ENCODE measurements at regions not wholly inside any gene's neighbourhood (a gene's known extent, or its start where the extent isn't known, plus 50 kb on each side); places are given as distances from the start of the nearest gene placed in this dataset.
"Not testable (repeated sequence)": the region's sequence is repeated elsewhere in the genome, so short reads cannot be mapped to it uniquely, and the experiment has no call there.

DNA sequence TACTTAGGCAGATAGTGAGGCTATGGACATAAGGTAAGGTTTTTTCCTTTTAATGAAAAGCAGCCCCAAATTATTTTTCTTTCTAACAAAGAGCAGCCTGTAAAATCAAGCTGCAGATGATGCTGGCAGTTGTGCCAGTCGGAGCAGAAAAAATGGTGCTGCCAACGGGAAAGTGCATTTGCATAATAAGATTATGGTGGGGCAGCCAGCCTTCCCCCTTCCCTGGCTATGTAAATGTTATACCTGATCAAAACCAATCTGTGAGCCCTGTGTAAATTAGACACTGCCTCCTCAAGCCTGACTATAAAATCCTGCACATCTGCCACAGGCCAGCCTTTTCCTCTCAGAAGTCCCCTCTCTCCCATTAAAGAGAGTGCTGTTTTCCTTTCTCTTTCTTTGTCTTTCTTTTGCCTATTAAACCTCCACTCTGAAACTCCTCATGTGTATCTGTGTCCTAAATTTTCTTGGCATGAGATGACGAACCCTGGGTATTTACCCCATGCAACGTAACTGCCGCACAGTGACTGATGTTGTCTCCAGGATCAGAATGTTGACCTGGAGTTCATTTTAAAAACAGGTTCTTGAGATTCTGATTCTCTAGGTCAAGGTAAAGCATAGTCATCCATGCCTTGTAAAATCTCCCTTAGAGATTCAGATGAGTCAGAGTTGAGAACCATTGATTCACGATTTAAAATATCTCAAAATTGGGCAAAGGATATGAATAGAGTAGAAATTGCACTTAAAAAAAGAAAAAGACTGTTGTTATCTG lies 167.3 kb upstream of the C1GALT1 start:
- DNase-seq (no peak), ATAC-seq (no peak)
- intact Hi-C loops (cut with micrococcal nuclease): no loop called here

DNA sequence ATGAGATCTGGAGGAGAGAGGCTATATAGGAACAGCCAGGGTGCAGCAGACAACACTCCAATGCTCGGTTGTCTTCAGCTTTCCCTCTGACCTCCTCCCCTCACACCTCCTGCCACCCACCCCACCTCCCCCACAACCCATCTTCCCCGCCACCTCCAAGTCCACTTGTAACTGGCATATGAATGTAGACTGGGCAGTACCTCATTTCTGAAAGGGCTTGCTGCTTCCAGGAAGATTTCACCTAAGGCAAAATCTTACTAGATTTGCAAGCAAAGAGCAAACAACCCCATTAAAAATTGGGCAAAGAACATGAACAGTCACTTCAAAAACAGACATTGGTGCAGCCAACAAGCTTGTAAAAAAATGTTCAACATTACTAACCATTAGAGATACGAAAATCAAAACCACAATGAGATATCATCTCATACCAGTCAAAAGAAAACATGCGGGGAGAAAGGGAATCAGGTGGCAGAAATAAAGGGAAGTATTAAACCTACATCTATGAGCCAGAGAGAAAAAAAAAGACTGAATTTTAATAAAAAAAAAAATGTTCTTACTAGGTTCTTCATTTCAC lies 164.6 kb upstream of the C1GALT1 start:
- DNase-seq (no peak), ATAC-seq (no peak)
- intact Hi-C loops (cut with micrococcal nuclease): no loop called here

DNA sequence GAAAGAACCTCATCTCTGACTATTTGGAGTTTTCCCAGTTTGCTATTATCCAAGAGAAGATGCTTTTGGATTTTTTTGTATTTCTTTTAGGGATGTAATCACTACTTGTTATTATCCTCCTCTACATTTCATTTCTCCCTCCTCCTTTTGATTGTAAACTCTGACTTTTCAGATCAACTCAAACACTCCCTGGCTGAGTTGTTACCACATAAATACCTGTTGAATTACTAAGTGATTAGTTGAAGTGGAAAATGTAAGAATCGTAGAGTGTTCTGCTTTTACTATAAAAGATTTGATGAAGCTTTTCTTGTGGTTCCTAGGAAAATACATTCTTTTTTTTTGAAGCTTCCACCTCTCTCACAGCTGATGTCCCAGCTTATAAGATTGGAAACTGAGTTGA lies 164.1 kb upstream of the C1GALT1 start:
- ATAC-seq (no peak), DNase-seq (no peak)
- intact Hi-C loops (cut with micrococcal nuclease): no loop called here

DNA sequence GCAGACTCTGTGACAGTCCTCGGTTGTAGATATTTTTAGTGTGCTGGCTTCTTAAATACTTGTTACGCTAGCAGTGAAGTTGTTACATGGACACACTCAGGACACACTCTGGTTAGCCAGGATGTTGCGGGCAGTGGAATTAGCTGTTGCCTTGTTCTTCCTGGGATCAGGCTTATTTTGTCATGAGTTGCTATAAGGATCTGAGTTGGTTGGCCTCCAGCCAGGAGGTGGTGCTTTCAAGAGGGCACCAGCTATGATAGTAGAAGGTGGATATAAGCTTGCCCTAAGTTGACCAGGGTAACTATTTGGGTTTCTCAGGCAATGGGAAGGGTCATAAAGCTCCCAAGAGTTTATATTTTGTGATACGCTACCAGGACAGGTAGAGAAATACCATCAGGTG lies 150.1 kb upstream of the C1GALT1 start:
- DNase-seq (no peak), ATAC-seq (no peak)
- intact Hi-C loops (cut with micrococcal nuclease): no loop called here

DNA sequence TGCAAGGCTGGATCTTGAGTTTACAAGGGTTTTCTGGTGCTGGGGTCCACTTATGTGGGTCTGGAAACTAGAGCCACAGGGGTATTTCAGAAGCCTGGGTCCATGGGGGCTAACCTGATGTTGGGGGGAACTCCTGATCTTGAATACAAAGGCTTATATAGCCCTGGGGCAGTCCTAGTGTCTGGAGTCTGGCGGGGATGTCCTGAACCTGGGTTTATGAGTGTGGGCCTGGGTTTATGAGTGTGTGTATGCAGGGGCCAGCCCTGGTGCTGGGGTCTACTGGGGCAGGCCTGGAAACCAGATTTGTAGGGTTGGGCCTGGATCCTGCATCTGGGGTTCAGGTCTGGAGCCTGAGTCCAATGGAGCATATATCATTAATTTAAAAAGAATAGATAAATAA lies 146.5 kb upstream of the C1GALT1 start:
- intact Hi-C loops (cut with micrococcal nuclease): no loop called here
- DNase-seq (no peak), ATAC-seq (no peak)

DNA sequence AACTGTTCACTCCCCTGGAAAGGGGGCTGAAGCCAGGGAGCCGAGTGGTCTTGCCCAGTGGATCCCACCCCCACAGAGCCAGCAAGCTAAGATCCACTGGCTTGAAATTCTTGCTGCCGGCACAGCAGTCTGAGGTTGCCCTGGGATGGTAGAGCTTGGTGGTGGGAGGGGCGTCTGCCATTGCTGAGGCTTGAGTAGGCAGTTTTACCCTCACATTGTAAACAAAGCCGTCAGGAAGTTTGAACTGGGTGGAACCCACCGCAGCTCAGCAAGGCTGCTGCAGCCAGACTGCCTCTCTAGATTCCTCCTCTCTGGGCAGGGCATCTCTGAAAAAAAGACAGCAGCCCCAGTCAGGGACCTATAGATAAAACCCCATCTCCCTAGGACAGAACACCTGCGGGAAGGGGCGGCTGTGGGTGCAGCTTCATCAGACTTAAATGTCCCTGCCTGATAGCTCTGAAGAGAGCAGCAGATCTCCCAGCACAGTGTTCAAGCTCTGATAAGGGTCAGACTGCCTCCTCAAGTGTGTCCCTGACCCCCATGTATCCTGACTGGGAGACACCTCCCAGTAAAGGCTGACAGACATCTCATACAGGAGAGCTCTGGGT lies 140.0 kb upstream of the C1GALT1 start:
- ATAC-seq; intact Hi-C loops (cut with micrococcal nuclease); DNase-seq: not testable (repeated sequence)

DNA sequence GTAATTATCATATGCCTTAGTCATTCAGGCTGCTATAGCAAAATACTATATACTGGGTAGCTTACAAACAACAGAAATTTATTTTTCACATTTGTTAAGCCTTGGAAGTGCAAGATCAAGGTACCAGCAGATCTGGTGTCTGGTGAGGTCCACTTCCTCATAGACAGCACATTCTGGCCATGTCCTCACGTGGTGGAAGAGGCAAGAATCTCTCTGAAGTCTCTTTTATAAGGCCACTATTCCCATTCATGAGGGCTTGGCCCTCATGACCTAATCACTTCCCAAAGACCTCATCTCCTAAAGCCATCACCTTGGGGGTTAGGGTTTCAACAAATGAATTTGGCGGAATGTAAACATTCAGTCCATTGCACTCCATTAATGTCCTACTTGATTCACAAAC lies 137.5 kb upstream of the C1GALT1 start:
- DNase-seq (no peak), ATAC-seq (no peak)
- intact Hi-C loops (cut with micrococcal nuclease): no loop called here

DNA sequence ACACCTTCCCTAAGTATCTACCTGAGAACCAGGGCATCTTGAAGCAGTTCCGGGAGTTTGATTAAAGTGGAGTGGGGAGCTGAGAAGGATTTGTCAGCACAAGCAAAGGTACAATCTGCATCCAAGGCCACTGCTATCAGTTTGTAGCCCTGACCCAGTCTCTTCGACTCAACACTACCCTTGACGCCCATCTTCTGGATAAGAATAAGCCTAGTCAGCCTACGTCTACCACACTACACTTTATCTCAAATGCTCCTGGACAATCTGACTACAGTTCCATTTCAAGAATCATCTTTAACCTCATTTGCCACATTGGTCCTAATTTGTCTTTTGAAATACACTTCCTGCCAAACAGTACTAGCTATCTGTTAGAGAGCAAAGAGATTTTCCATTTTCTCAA lies 134.1 kb upstream of the C1GALT1 start:
- DNase-seq (no peak), ATAC-seq (no peak)
- intact Hi-C loops (cut with micrococcal nuclease): no loop called here

DNA sequence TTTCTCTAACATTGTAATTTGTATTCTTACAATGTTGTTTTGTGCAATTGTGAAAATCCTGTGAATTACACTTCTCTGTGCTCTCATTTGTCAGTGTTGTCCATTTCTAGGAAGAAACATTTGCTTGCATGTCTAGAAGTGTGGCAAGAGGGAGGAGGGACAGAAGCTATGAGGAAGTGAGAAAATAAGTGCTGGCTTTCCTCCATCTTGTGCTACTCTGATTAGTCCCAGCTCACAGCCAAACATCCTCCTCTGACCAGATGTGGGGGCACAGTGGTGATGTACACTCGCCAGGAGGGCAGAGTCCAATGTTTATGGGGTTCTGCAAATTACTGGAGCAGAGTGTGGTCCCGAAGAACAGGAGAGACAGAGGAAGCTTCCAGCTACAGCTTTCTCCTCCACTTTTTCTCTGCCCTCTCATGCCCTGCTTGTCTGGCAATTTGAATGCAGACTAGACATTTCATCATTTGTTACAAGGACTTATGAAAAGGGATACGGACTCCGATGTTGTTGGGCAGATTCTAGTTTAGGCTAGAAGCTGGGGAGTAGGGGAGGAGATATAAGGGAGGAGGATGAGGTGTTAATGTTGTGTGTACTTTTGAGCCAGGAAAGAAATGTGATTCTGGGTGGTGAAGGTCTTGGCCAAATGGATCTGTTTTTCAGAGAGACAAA lies 131.0 kb upstream of the C1GALT1 start:
- intact Hi-C loops (cut with micrococcal nuclease): no loop called here
- ATAC-seq (peak; percentile 69), DNase-seq (no peak)

DNA sequence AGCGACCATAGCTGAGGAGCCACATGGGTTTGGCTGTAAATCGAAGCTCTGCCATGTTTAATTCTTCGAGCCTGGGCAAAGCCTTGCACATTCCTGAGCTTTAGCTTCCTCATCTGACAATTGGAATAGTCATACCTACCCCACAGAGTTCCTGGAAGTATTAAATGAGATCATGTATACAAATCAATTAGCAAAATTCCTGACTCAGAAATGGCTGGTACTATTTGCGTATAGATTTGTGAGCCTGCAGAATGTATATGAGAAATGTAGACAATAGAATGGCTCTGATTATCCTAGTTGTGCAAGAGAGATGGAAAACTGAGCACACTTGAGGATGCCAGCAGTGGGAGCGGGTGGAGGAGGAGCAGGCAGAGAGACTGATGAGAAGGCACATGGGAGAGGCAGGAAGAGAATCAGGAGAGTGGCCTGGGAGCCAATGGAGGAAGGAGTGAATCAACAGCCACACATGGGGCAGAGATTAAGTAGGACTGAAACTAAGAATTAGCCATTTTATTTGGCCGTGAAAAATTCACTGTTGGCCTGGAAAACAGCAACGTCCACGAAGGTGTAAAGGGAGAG lies 128.0 kb upstream of the C1GALT1 start:
- DNase-seq (no peak), ATAC-seq (no peak)
- intact Hi-C loops (cut with micrococcal nuclease): no loop called here

DNA sequence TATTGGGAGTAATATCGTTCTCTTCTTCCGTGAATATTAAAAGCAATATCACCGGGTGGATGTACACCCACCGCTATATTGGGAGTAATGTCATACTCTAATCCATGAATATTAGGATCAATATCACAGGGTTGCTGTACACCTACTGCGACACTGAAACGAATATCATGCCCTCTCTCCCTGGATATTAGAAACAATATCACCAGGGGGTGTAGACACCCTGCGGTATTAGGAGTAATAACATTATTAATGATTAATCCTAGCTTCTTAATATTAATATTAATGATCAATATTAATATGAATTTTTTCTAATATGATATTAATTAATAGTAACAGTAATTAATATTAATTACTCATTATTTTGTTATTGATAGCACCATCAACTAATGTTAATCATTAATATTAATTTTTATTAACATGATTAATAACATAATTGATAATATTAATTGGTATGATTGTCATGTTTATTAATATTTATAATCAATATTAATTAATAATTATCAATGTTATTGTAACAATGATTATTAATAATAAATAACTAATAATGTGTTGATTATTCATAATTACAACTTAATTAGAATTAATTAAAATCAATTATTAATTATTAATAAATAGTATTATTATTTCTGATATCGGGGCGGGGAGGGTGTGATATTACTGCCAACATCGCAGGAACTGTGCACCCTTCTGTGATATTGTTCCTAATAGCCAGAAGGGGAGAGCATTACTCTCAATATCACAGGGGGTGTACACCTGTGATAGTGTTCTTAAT lies 121.3 kb upstream of the C1GALT1 start:
- ATAC-seq: no peak
- intact Hi-C loops (cut with micrococcal nuclease): no loop called here
- no peak for DNase-seq

DNA sequence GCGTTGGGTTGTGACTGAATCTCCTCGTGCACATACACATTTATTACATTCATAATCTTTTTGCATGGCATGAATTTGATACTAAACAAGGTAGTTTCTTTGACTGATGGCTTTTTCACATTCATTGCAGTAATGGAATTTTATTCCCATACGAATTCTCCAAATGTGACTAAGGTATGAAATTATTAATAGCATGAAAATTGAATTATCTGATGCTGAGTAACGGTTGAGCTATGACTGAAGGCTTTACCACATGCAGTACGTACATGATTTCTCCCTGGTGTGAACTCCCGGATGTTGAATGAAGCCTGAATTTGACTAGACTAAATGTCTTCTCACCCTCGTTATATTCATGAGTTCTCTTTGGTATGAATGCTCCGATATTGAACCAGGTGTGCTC lies 104.4 kb upstream of the C1GALT1 start:
- no peak for DNase-seq
- no peak for ATAC-seq
- intact Hi-C loops (cut with micrococcal nuclease): no loop called here

DNA sequence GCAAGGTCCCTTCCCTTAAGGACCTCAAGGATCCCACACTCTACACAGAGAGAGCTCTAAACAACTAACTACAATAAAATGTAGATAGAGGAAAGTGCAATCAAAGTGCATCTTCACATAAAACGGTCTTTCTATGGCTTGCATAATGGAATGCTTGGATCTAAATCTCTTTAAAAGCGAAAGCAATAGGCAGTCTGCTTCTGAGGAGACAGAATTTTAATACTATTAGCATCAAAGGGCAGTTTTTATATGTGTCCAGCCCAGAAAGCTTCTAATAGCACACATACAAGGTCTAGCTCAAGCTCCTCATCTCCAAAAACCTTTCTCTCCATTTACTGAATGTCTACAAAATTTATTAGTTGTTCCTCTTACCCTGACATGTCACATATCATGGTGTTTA lies 101.5 kb upstream of the C1GALT1 start:
- intact Hi-C loops (cut with micrococcal nuclease): no loop called here
- ATAC-seq (no peak), DNase-seq (no peak)

DNA sequence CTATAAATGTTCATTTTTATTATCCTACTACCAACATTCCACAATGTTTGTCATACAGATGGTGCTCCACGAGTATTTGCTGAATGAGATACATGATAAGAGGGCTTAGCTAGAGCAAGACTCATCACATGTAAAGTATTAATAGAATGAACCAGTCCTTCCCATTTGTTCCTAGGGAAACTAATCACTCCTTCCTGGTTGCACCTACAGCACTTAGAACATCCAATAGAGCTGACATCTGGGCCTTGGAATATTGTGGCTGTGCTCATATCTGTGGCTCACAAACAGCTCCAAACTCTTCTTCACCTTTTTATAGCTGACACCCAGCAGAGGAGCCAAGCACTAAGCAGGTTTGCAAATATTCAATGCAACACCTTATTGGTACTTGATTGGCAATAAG lies 91.9 kb upstream of the C1GALT1 start:
- intact Hi-C loops (cut with micrococcal nuclease): loop anchor here (10.0 kb wide), 1 partner anchor 174 kb away; no protein-coding TSS in a partner anchor
- no peak for ATAC-seq
- DNase-seq: no peak

DNA sequence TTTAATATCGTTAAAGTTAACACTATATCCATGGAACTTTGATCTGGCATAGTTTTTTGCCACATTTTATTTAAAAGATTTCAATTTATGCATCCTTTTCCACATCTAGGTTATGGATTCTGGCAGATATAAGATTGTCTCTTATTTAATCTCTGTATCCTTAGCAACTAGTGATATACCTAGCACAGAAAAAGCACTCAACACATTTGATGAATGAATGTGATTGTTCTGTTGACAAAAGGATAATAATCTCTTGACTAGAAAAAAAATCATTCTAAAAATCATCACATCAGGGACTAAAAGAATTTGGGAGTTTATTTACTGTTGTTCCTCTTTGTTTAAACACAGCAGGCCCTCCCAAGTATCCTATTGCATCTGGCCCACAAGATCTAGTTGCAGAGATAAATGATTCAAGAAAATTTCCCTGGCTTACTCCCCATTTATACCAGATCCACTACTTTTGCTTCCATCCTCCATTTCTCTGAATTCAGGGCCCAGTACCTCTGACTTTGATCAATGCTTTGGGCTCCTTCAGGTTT lies 84.0 kb upstream of the C1GALT1 start:
- DNase-seq (no peak), ATAC-seq (no peak)
- intact Hi-C loops (cut with micrococcal nuclease): loop anchor here (10.0 kb wide), 1 partner anchor 166 kb away; no protein-coding TSS in a partner anchor

DNA sequence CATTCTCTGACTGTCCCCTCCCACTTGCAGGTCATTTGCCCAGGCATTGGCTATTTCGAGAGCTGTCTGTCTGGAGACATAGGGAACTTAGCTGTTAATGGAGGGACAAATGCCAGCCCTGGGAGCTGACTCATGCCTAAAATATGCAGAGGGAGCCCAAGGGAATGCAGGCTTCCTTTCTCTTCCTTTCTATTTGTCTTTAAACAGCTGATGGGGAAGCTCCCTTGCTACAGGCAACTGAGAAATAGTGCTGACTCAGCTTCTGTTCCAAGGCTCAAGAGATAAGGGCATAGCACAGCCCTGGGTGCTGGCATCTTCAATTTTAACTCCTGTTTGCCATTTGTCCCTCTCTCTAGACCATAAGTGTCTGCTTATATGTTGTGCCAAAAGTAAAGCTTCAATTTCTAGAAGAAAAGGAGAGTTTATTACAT lies 82.7 kb upstream of the C1GALT1 start:
- intact Hi-C loops (cut with micrococcal nuclease): loop anchor here (5.0 to 10.0 kb wide), 2 partner anchors 165 to 443 kb away; no protein-coding TSS in a partner anchor
- DNase-seq (peak; percentile 72), ATAC-seq (peak; percentile 97)

DNA sequence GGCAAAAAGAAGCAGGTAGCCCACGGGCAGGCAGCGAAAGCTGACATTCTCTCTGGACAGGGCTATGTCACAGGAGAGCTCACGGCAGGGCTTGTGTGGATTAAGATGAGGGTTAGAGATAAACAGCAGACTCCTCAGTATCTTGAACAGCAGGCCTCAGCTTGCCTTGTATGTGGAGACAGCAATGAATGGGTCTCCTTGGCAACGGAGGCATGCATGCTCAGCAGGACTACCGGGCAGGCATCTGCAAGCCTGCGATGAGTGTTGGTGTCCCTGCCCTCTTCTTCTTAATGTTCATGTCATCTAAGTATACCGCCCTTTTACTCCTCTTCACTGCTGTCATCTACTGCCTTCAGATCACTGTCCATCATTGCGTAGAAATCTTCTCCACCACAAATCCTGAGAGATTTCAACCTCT lies 81.9 kb upstream of the C1GALT1 start:
- no peak for DNase-seq
- no peak for ATAC-seq
- intact Hi-C loops (cut with micrococcal nuclease): loop anchor here (5.0 kb wide), 1 partner anchor 442 kb away; no protein-coding TSS in a partner anchor

DNA sequence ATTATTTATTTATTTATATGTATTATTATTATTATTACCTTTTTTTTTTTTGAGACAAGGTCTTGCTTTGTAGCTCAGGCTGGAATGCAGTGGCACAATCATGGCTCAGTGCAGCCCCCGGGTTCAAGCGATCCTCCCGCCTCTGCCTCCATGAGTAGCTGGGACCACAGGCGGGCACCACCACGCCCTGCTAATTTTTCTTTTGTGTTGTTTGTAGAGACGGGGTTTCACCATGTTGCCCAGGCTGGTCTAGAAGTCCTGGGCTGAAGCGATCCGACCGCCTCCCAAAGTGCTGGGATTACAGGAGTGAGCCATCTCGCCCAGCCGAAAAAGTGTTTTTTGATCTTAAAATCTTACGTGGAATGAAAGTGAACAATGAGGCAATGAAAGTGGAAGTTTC lies 79.4 kb upstream of the C1GALT1 start:
- intact Hi-C loops (cut with micrococcal nuclease): loop anchor here (5.0 kb wide), 1 partner anchor 439 kb away; no protein-coding TSS in a partner anchor
- peak; percentile 31 for DNase-seq
- no peak for ATAC-seq

Measured in left ventricle myocardium superior (tissue), 1 donor.